RWPE1 (cell line): ENCODE measurements at regions not wholly inside any gene's neighbourhood (a gene's known extent, or its start where the extent isn't known, plus 50 kb on each side); places are given as distances from the start of the nearest gene placed in this dataset.

Experiments
- CTCF ChIA-PET: fragments of 350-600 bp; sonication (Branson Sonifier 250); formaldehyde crosslinking; extraction: SDS; loops from one replicate; lab custom pipeline; 2021; lab: Yijun Ruan, JAX
- POLR2A ChIA-PET: fragments of 400-600 bp; formaldehyde crosslinking; extraction: SDS; loops from one replicate; lab custom pipeline; 2020; ENCODE audit warnings: antibody characterized with exemption; ENCODE audit not compliant: low non-redundant PET; lab: Yijun Ruan, JAX
- DNase-seq: peaks from one replicate; pipeline ENCODE4 v3.0.0; 2012; ENCODE audit warnings: low spot score
- H3K27ac ChIP-seq: fragments of 450-650 bp; 2 replicates; pipeline ENCODE4 v1.5.1; 2017
- TF ChIP-seq, protein P1 (sequence below): fragments of 450-650 bp; conservative IDR thresholded peaks from 2 replicates; pipeline ENCODE4 v1.5.1; 2017; ENCODE audit warnings: low read depth, mild to moderate bottlenecking

DNA sequence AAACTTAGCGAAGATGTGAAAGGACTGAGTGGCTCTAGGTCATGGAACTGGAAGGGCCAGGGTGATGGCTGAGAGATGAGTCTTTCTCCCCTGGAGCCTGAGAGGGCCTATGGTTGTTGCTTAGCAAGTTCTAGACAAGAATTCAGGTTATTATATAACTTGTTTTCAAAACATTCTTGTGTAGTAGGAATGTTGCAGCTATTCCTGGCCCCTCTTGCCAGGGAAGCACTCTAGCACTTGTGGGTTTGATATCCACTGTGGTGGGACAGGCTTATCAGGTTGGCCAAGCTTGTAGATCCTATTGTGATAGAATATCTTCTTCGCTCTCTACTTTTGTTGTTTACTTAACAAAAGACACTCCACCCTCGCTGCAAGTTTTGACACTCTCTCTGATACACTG, 211.8 kb upstream of the CITED2 start:
- TF ChIP-seq, protein P1, sequence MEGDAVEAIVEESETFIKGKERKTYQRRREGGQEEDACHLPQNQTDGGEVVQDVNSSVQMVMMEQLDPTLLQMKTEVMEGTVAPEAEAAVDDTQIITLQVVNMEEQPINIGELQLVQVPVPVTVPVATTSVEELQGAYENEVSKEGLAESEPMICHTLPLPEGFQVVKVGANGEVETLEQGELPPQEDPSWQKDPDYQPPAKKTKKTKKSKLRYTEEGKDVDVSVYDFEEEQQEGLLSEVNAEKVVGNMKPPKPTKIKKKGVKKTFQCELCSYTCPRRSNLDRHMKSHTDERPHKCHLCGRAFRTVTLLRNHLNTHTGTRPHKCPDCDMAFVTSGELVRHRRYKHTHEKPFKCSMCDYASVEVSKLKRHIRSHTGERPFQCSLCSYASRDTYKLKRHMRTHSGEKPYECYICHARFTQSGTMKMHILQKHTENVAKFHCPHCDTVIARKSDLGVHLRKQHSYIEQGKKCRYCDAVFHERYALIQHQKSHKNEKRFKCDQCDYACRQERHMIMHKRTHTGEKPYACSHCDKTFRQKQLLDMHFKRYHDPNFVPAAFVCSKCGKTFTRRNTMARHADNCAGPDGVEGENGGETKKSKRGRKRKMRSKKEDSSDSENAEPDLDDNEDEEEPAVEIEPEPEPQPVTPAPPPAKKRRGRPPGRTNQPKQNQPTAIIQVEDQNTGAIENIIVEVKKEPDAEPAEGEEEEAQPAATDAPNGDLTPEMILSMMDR: no peak
- no peak overlapping the region for H3K27ac ChIP-seq
- no peak for DNase-seq
- ChIA-PET POLR2A (no interaction called here), CTCF (no interaction called here)

DNA sequence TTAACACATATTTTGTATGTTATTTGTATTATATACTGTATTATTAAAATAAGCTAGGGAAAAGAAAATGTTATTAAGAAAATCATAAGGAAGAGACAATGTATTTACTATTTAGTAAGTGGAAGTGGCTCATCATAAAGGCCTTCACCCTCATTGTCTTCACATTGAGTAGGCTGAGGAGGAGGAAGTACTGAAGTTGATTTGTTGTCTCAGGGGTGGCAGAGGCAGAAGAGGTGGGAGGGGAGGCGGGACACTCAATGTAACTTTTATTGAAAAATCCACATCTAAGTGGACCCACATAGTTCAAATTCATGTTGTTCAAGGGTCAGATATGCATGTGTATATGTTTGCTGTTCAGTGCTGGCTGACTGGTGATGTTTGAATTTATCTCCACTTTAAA, 210.2 kb upstream of the CITED2 start:
- ChIA-PET CTCF (interaction anchor here (0.6 kb wide), 1 partner anchor 155 kb away, joined by 3 read pairs; no protein-coding TSS in a partner anchor), POLR2A (no interaction called here)
- no peak overlapping the region for H3K27ac ChIP-seq
- DNase-seq: no peak
- TF ChIP-seq, protein P1: no peak

DNA sequence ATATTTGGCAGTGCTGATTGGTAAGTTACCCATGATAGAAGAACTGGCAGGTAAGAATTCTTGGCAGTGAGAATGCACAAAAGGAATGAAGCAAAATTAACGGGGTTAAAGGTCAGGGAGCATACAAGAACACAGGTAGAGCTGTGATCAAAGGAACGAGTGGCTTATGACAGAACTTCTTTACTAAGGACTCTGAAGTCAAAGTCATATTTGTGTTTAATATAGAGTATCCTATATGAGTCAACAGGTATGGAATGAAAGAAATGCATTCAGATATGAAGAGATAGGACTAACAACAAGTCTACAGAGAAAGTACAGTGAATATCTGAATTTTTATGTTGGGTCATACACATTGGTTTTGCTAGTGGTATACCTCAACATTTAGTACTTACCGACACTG, 209.0 kb upstream of the CITED2 start:
- POLR2A ChIA-PET: no interaction called here

DNA sequence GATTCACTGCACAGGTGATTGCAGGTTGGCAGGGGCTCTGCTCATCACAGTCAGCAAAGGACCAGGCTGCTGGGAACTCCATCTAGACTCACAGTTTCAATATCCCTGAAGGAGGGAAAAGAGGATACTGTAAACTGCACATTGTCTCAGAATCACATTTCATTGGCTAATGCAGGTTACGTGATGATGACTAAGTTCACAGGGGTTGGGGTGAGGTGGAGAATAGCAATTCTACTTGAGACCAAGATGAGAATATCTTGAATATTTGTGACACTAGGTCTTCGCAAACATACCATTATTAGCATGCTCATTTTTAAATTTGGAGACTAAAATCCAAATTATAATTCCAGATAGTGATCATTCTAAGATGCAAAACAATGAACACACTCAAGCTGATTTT, 208.5 kb upstream of the CITED2 start:
- CTCF ChIA-PET: no interaction called here
- POLR2A ChIA-PET: no interaction called here
- no peak for DNase-seq
- no peak overlapping the region for H3K27ac ChIP-seq
- TF ChIP-seq, protein P1: no peak

More for the DNA sequence above, 209.0 kb upstream of the CITED2 start:
- CTCF ChIA-PET: no interaction called here
- peak; percentile 38 for DNase-seq
- no peak overlapping the region for H3K27ac ChIP-seq
- TF ChIP-seq, protein P1: no peak

DNA sequence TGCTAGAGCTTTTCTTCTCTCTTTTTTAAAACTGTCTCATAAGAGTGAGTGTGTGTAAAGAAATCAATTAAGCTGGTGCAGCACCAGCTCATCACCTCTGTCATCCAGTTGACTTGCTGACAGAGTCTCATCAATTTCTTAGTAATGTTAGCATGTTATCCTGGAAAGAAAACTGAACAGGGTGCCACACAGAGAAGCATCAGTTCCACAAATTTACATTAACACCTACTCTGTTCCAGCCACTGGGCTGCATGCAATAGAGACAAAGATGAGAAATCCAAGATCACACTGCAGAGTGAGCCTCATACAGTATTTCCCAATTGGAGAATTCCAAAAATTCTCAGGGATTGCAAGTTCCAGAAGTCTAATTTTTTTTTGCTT, 207.0 kb upstream of the CITED2 start:
- no peak for DNase-seq
- CTCF ChIA-PET: no interaction called here
- POLR2A ChIA-PET: no interaction called here
- H3K27ac ChIP-seq: no peak overlapping the region
- TF ChIP-seq, protein P1: no peak

DNA sequence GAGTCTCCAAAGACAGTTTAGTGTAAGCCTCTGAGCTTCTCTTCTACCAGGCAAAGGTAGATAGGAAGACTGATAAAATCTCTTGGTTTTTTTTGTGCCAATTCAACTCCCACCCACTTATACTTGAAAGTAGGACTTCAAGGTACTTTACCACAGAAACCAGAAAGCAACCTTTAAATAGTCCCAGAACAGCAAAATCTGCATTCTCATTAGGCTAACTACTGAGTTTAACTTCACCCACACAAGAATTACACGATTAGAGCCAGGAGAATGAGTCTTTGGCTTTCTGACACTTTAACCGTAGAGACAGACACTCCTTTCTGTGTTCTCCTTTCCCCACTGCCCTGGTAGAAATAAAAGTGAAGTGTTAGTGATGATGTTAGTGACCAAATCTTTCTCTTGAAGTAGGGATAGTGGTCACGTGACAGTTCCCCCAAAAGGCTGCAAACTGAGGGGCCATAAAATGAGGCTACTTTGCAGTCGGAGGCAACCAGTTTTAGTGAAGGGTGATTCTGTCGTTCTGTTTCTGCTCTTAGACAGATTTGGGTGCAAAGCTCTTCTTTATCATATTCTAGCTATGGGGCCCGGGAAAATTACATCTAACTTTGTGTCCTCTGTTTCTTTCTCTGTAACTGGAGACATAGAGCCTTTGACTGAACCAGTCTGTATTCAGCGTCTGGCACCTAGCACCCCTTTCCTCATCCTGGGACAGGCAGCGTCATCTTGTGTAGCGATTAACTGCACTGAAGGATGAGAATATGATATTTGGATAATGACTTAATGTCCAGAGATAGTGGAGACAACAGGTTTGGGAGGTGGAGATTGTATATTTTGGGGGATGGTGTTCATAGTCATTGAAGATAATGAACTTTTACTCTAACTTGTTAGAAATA, 206.4 kb upstream of the CITED2 start:
- no peak overlapping the region for H3K27ac ChIP-seq
- CTCF ChIA-PET: interaction anchor here (0.7 kb wide), 1 partner anchor 264 kb away, joined by 6 read pairs; no protein-coding TSS in a partner anchor
- TF ChIP-seq, protein P1: no peak
- no peak for DNase-seq
- POLR2A ChIA-PET: no interaction called here
